ENCODE measurements at regions not wholly inside any gene's neighbourhood (a gene's known extent, or its start where the extent isn't known, plus 50 kb on each side); places are given as distances from the start of the nearest gene placed in this dataset.
"Not testable (repeated sequence)": the region's sequence is repeated elsewhere in the genome, so short reads cannot be mapped to it uniquely, and the experiment has no call there.

DNA sequence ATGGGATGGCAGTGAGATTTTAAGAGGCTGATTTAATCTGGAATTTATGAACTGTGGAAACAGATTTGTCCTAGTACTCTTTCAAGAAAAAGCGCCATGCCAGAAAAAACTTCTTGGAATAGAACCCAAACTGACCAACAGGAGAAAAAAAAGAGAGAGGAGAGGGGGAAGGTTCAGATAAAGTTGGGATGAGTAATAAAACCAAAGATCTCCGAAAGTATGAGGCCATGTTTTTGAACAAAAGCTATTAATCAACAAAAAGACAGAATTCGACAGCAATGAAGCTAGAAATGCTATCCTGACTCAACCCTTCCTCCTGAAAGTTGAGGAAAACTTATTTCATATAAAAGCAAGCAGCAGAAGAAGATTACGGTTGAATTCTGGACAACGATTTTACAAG, 135.5 kb downstream of the CEMIP2 start:
- DNase-seq, result no peak

DNA sequence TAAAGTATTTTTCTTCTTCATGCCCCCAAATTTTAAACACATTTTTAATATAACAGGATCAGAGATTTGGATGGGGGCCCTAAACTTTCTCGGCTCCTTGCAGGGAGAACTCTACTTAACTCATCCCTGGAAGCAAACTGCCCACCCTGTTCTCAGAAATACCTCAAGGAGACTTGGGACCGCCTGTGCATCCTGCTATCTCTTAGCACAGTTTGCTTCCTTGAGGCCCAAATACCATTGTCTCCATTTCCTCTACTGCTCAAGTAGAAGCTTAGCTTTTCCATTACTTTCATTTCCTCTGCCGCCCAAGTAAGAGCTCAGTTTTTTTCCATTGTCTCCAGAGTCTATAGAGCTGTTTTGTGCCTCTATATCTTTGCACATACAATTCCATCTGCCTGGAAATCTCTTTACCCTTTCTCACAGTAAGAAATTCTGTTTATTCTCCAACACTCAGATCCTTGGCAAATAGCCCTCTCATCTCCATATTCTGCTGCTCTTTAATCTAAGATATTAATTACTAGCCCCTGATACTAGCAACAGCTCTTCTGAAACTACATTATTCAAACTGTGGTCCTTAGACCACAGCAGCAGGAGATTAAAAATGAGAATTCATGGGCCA, 137.8 kb downstream of the CEMIP2 start:
- no peak for DNase-seq

DNA sequence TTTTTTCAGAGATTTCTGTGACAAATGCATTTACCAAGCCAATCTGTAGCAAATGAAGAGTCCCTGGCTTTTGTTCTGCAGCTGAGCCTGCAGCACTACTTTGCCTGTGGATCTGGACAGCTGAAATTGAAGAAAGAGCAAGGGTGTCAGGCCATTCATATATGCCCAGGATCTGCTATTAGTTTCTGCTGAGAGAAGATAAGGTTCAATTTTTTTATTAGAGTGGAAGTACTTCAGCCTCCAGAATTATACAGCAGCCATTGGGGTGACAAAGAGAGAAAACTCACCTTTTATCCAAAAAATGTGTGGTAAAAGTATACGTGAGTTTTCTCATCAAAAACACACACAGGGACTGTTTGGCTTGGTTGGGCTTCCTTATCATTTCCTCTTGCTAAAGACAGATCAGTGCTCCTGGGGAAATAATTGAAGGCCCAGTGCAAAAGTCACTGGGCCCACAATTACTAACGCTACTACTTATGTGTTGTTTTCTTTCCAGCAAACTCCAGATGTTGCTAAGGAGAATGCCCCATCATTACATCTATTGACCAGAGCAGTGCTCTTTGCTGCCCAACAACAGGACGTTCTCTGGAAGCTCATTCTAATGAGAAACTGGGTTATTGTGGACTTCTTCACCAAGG, 138.6 kb downstream of the CEMIP2 start:
- no peak for DNase-seq

DNA sequence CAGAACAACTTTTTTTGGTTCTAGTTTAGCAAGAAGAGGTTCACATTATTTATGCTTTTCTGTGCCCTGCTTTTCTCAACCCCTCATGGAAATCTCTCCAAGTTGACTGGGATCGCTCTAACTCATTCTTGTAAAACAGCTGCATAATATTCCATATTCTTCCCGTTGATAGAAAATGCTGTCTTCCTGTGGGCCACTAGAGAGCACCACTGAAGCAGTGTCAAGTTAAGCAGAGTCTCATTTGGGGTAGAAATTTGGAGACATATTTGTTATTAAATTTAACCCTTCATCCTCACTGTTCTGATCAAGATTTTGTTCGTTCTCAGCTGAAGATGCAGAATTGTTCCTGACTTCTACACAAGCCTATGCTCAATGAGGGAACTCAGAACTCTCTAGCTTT, 140.1 kb downstream of the CEMIP2 start:
- peak; percentile 8 for DNase-seq

DNA sequence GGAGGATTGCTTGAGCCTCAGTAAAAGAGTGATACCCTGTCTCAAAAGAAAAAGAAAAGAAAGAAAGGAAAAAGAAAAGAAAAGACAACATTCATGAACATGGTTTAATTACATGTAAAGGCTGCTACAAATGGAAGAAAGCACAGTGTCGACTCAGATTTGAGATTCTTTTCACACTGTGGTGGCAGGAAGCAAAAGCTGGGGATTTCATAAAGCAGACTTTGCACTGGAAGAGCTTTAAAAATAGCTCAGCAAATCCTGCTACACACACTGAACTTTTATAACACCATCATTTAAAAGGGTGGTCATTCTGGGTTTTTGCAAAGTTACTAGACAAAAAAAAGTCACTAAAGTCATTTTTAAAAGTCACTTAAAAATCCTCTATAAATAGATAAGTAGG, 140.8 kb downstream of the CEMIP2 start:
- no peak for DNase-seq

DNA sequence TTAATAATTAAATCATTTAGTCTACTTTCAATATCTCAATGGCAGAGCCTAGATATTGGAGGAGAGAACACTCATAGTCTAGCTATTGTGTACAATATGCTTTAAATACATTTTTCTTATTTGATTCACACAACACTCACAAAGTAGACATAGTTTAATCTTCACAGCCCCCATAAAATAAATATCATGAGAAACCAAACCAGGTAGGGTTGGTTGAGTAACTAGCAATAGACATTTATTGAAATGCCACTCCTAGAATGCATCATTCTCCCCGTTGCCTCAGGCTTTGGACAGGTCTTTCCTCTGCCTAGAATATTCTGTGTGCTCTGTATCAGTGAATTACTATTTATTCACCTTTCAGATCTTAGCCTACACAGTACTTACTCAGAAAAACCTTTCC, 141.9 kb downstream of the CEMIP2 start:
- DNase-seq, result no peak

DNA sequence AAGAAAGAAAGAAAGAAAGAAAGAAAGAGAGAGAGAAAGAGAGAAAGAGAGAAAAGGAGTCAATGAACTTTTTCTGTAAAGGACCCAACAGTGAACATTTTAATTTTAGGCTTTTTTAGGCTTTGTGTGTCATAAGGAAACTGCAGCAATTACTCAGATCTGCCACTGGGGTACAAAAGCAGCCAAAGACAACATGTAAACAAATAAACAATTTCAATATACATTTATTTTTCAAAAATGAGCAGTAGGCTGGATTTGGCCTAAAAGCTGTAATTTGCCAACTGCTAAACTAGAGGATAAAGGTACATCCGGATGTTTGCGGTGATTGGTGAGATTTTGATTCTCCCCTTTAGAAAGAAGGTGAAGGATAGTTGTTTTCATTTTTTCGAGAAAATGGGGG, 143.6 kb downstream of the CEMIP2 start:
- no peak for DNase-seq

DNA sequence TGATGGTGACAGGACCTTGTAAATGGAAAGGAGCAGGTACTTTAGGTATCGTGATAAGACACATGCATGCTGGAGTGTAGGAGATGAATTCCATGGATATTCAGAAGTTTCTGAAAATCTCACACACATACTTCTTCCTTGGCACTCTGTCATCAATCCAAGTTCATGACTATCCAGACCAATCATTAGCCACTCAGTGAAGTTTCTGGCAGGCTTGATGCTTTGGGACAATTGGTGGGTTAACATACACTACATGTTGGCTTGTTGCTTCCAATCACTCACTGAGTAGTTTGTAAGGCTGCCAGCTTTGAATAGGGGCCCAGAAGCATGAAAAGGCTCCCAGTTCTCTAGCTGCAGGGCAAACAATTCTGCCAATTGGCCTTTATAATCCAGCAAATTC, 147.6 kb downstream of the CEMIP2 start:
- no peak for DNase-seq

DNA sequence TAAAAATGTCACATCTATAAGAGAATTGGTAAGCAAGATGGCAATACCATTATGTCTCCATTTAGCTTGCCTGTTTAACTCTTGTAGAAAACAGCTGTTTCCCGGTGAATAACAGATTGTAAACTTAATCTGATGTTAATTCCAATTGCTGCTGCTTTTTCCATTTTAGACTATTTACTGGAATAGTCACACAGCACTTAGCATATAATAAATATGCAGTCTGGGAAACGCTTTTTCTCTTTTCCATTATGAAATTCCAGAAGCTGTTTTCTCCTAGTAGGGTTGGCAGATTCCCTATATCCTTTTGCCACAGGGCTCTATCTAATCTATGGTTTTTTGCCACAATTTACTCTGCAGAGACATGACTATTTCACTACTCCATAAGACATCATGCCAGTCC, 148.0 kb downstream of the CEMIP2 start:
- no peak for DNase-seq

DNA sequence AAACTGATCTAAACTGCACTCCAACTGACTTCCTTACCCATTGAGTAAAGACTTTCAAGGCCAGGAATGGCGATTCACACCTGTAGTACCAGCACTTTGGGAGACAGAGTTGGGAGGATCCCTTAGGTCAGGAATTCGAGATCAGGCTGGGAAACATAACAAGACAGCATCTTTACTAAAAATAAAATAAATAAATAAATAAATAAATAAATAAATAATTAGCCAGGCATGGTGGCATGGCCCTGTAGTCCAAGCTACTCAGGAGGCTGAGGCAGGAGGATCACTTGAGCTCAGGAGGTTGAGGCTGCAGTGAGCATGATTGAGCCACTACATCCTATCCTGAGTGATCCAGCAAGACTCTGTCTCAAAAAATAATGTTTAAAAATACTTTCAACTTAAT, 148.4 kb downstream of the CEMIP2 start:
- DNase-seq, result no peak

DNA sequence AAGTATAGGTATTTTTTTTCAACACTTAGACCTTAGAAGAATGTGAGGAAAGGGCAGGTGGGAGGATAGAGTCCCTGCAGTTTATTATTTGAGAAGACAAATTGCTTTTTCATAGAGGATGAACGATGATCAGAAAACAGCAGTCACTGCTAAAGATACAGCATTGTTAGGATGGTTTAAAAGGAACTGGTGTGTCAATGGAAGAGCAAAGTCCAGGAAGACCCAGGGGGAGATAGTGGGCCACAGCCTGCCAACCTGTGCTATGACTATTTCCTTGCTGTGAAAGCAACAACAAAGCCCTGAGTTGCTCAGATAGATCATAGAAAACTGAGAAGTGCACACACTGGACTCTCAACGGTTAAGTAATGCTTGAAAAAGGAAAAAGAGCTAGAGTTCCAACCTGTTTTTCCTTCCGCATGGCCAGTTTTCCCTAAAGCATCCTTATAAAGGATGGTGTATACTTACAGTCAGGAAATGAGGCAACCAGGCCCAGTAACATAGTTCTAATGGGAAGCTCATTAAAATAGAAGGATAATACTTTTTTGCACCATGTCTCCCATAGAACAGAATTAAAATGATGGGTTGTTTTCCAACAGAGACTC, 153.8 kb downstream of the CEMIP2 start:
- DNase-seq, result no peak

DNA sequence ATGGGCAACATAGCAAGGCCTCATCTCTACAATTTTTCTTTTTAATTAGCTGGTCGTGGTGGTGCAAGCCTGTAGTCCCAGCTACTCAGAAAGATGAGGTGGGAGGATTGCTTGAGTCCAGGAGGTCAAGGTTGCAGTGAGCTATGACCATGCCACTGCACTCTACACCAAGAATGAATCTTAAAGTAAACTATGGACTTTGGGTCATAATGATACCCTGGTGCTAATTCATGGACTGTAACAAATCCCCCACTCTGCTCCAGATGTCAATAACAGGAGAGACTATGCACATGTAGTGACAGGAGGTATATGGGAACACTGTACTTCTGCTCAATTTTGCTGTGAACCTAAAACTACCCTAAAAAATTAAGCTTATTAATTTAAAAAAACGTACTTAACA, 155.4 kb downstream of the CEMIP2 start:
- DNase-seq, result no peak

DNA sequence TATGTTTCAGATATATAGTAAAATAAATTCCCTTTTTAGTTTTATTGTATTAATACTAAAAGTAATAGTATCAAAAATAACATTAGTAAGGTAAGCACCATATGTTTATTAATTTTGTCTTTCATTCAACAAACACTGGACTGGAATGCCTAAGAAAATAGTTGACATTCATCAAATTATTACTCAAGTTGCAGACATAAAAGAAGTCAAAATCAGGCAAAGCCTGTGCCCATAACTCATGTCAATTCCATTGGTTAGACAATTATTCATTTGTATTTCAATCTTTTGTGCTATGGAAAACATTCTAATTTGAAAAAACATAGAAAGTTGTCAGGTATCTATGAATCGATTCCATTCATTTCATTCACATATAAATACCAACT, 158.9 kb downstream of the CEMIP2 start:
- no peak for DNase-seq

DNA sequence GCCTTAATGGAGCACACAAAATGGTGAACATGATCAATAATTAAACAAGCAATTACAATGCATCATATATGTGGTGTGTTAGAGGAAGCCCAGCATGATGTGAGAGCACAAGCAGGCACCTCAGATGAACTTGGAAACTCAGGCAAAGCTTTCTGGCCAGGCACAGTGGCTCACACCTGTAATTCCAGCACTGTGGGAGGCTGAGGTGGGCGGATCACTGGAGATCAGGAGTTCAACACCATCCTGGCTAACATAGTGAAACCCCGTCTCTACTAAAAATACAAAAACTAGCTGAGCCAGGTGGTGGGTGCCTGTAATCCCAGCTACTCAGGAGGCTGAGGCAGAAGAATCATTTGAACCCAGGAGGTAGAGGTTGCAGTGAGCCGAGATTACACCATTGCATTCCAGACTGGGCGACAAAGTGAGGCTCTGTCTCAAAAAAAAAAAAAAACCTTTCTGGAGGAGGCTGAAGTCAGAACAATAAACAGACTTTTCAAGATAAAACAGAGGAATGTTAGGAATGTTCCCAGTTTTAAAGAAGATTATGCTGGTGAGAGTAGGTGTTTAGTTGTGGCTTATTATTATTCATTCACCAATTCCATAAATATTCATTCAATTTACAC, 159.4 kb downstream of the CEMIP2 start:
- no peak for DNase-seq

DNA sequence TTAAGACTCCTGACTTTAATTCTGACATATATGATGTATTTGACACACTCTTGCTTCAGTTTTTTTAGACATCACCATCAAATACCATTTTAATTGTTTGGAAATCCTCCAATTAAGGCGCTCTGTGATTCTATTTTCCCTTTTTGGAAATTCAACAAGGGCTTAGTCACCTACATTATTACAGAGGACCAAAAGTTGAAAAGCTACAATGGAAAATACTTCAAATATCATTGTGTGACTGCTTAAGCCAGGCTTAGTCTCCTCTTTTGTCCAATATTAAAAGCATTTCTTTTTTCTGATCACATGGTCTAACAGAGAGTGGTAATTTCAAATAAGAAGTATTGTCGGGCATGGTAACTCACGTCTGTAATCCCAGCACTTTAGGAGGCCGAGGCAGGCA, 160.3 kb downstream of the CEMIP2 start:
- DNase-seq, result no peak

DNA sequence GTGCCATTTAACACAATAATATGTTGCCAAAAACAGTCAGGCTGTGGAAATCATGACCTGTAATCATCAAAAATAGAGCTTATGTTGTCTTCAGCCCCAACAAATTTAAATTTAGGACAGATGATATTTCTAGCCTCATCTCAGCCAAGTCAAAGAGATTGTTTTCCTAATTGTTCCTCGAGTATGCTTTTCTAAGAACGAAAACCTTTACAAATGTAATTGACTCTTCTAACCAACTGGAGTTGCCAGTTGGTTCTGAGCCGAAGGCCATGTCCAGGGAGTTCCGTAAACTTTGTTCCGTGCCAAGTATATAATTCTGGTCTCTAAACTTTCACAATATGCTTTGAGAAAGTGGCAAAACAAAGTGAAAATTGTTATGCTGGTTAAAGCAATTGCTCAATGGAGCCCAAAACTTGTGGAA, 160.8 kb downstream of the CEMIP2 start:
- no peak for DNase-seq

DNA sequence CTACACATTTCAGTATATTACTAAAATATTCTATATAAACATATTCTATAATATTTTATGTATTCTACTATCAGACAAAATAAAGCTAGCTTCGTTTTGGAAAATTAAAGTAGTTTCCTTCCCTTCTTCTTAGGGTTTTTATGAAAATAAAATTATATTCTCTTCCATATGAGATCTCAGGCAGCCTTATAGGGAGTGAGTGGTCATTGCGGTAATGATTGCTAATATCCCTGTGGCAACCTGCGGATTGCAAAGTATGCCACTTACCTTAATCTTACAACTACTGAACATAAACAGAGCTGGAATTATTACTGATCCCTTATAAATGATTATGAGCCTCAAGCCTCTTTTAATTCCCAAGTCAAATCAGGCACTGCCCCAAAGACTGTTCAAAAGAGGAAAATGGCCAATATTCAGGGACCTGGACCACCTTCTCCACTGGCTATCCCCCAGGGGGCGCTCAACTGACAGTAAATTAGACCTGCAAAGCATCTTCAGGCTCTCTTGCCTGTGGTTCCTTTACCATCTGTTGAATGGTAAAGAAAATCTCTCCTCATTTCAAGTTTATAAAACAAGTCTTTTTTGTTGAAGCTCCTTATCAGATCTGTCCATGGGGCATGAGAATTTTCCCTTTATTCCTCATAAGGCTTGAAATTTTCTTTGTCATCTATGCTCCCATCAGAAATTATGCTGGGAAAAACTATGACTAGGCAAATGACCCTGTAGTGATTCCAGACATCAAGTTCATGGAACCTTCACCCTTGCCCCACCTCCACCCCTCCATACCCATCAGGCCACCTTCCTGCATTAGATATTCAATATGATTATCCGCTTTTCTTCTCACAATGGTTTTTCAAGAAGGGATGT, 163.9 kb downstream of the CEMIP2 start:
- peak; percentile 91 for DNase-seq

DNA sequence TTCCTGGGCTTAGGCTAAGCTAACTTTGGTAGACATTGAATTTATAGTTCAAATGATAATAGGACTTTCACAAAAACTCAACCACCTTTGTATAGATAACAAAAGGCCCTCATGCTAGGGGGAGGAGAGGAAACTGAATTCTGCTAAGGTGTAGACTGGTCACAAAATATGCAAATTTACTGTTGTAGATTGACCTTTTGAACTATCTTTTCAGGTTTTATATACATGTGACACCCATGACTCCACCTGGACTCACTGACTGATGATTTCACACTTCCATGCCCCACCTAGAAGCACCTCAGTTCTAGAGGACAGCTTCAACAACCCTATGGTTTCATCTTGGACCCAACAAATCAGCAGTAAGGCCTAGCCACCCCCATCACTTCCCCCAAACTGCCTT, 165.7 kb downstream of the CEMIP2 start:
- no peak for DNase-seq

DNA sequence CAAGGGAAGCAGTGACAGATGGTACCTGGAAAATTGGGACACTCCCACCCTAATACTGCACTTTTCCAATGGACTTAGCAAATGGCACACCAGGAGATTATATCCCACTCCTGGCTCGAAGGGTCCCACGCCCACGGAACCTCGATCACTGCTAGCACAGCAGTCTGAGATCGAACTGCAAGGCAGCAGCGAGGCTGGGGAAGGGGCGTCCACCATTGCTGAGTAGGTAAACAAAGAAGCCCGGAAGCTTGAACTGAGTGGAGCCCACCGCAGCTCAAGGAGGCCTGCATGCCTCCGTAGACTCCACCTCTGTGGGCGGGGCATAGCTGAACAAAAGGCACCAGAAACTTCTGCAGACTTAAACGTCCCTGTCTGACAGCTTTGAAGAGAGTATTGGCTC, 172.6 kb downstream of the CEMIP2 start:
- not testable (repeated sequence) for DNase-seq

DNA sequence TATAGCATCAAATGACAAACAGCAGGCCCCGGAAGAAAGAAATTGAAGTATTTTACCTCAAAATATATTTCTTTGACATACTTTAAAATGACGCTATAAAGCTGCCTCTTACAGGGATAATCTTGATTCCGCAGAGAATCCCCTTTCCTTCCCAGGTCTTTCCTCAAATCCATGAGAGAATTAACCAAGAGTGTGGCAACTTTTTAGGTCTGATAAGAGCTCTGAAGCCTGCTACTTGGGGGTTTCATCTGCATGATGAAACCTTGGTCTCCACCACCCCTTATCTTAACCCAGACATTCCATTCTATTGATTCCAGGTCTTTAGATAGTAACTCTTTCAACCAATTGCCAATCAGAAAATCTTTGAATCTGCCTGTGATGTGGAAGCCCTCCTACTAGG, 173.8 kb downstream of the CEMIP2 start:
- no peak for DNase-seq

DNA sequence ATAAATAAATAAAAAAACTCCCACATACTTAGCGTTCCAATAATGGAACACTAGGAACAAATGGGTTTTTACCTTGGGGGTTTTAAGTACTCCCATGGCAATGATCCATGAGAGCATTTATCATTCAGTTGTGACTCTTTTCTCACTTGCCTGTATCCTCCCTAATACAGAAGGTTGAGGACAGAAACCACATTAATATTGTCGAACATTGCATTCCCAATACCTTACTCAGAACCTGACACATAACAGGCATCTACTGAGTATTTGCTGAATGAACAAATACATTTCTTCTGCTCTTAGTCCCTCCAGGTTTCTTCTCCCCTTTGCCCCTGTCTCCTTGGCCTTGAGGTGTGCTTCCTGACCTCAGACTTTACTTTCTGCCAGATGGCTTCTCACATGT, 175.9 kb downstream of the CEMIP2 start:
- no peak for DNase-seq

DNA sequence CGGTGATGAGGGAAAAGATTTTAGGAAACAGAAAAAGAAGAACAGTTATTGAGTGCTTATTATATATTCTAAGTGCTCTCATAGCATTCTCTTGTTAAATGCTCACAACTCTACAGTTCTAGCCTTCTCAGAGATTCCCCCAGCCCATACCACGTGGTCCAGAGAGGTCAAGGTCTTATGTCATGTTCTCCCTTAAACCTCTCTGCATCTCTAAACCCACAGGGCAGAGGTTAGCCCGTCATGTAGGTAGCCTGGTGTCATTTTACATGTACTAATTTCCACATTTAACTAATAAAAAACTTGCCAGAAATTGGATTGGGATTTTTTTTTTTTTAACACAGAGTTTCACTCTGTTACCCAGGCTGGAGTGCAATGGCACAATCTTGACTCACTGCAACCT, 178.0 kb downstream of the CEMIP2 start:
- DNase-seq, result no peak

DNA sequence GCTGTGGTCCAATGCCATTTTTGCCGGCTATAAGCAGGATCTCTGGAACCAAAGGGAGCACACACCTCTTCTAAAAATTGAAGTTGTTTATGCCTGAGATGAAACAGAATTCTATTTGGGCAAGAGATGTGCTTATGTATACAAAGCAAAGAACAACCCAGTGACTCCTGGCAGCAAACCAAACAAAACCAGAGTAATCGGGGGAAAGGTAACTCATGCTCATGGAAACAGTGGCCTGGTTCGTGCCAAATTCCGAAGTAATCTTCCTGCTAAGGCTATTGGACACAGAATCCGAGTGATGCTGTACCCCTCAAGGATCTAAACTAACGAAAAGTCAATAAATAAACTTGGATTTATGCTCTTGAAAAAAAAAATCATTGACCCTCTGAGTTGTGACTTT, 178.7 kb downstream of the CEMIP2 start:
- no peak for DNase-seq

Measured in CD4-positive, alpha-beta T cell treated with Interleukin-6 for 4 hours (primary cell).